Ishikawa (cell line): ENCODE measurements at regions not wholly inside any gene's neighbourhood (a gene's known extent, or its start where the extent isn't known, plus 50 kb on each side); places are given as distances from the start of the nearest gene placed in this dataset.

Source experiments
- CEBPB ChIP-seq: IDR thresholded peaks from 2 replicates; pipeline ENCODE4 v1.6.1; 2012
- CREB1 ChIP-seq: IDR thresholded peaks from 2 replicates; pipeline ENCODE4 v1.6.1; 2012; ENCODE audit warnings: low read depth
- EGR1 ChIP-seq: IDR thresholded peaks from 2 replicates; pipeline ENCODE4 v1.6.1; 2012
- EP300 ChIP-seq: IDR thresholded peaks from 2 replicates; pipeline ENCODE4 v1.6.1; 2012; ENCODE audit warnings: borderline replicate concordance
- FOXM1 ChIP-seq: IDR thresholded peaks from 2 replicates; pipeline ENCODE4 v1.6.1; 2012; ENCODE audit warnings: low read depth, borderline replicate concordance
- MAX ChIP-seq: IDR thresholded peaks from 2 replicates; pipeline ENCODE4 v1.6.1; 2012
- NFIC ChIP-seq: IDR thresholded peaks from 2 replicates; pipeline ENCODE4 v1.6.1; 2012
- RAD21 ChIP-seq: IDR thresholded peaks from 2 replicates; pipeline ENCODE4 v1.6.1; 2012; ENCODE audit warnings: low read depth
- REST ChIP-seq: IDR thresholded peaks from 2 replicates; pipeline ENCODE4 v1.6.1; 2012; ENCODE audit warnings: low read depth, mild to moderate bottlenecking
- TAF1 ChIP-seq: IDR thresholded peaks from 2 replicates; pipeline ENCODE4 v1.6.1; 2012; ENCODE audit warnings: low read depth, mild to moderate bottlenecking
- TCF12 ChIP-seq: IDR thresholded peaks from 2 replicates; pipeline ENCODE4 v1.6.1; 2012; ENCODE audit warnings: low read depth
- TEAD4 ChIP-seq: IDR thresholded peaks from 2 replicates; pipeline ENCODE4 v1.6.1; 2012
- USF1 ChIP-seq: IDR thresholded peaks from 2 replicates; pipeline ENCODE4 v1.6.1; 2012
- YY1 ChIP-seq: IDR thresholded peaks from 2 replicates; pipeline ENCODE4 v1.6.1; 2012; ENCODE audit warnings: low read depth
- ZBTB7A ChIP-seq: IDR thresholded peaks from 2 replicates; pipeline ENCODE4 v1.6.1; 2012; ENCODE audit warnings: low read depth

- TF ChIP-seq REST = no peak
- TF ChIP-seq EGR1 = no peak
- TF ChIP-seq TCF12 = no peak
- TF ChIP-seq USF1 = no peak
- TF ChIP-seq YY1 = no peak
- no peak for TF ChIP-seq TEAD4
- TF ChIP-seq FOXM1 = no peak
- no peak for TF ChIP-seq TAF1
- TF ChIP-seq CEBPB = no peak
- no peak for TF ChIP-seq NFIC
- TF ChIP-seq ZBTB7A = no peak
- no peak for TF ChIP-seq EP300
- TF ChIP-seq RAD21 = no peak
- no peak for TF ChIP-seq CREB1
- no peak for TF ChIP-seq MAX
Measured at GRCh38 chr7:82701949-82702348, 258.4 kb upstream of the CACNA2D1 start.

GRCh38 chr7:82700741-82701140 lies 257.2 kb upstream of the CACNA2D1 start:
- TF ChIP-seq NFIC (peak; percentile 69), TCF12 (no peak)

GRCh38 chr7:82699773-82700186 lies 256.2 kb upstream of the CACNA2D1 start:
- TF ChIP-seq CREB1 (no peak), NFIC (peak; percentile 77; the same call in 1 of the 2 replicates), REST (no peak), TEAD4 (peak; percentile 90), YY1 (no peak; the same call in 1 of the 2 replicates), TCF12 (peak; percentile 74; the same call in 1 of the 2 replicates), USF1 (no peak), ZBTB7A (no peak), EP300 (peak; percentile 54; the same call in 1 of the 2 replicates), CEBPB (no peak), MAX (no peak), EGR1 (no peak), RAD21 (no peak), TAF1 (no peak), FOXM1 (no peak)

- TF ChIP-seq EGR1 (no peak), YY1 (no peak), TEAD4 (peak; percentile 30; the same call in 1 of the 2 replicates), REST (no peak), EP300 (no peak), NFIC (peak; percentile 49), CEBPB (no peak), USF1 (no peak), ZBTB7A (no peak), RAD21 (no peak), CREB1 (no peak), FOXM1 (no peak), MAX (no peak), TAF1 (no peak)
Measured at GRCh38 chr7:82697897-82698296, 254.3 kb upstream of the CACNA2D1 start.
